SK-N-DZ (cell line): ENCODE measurements at regions not wholly inside any gene's neighbourhood (a gene's known extent, or its start where the extent isn't known, plus 50 kb on each side); places are given as distances from the start of the nearest gene placed in this dataset.

Experiments
- DNase-seq: peaks from one replicate; pipeline ENCODE4 v3.0.0-alpha.2; 2015; ENCODE audit warnings: low spot score

GRCh38 chr17:5819921-5820685 is 235.8 kb upstream of the NLRP1 start:
- no peak for DNase-seq

- no peak for DNase-seq
These were observed 236.6 kb upstream of the NLRP1 start for GRCh38 chr17:5820721-5821456.

- no peak for DNase-seq
These were observed 237.5 kb upstream of the NLRP1 start for GRCh38 chr17:5821803-5822202.

GRCh38 chr17:5822281-5823060 is 238.2 kb upstream of the NLRP1 start:
- no peak for DNase-seq

- no peak for DNase-seq
These were observed 238.9 kb upstream of the NLRP1 start for GRCh38 chr17:5823219-5823618.

GRCh38 chr17:5825717-5826330 is 241.5 kb upstream of the NLRP1 start:
- no peak for DNase-seq

- no peak for DNase-seq
These were observed 242.1 kb upstream of the NLRP1 start for GRCh38 chr17:5826384-5826783.

GRCh38 chr17:5830921-5831320 is 239.3 kb upstream of the WSCD1 start:
- DNase-seq, result no peak

- no peak for DNase-seq
These were observed 237.3 kb upstream of the WSCD1 start for GRCh38 chr17:5832886-5833285.

- no peak for DNase-seq
These were observed 233.1 kb upstream of the WSCD1 start for GRCh38 chr17:5837055-5837491.

- no peak for DNase-seq
These were observed 231.4 kb upstream of the WSCD1 start for GRCh38 chr17:5838661-5839300.

GRCh38 chr17:5840811-5841446 is 229.2 kb upstream of the WSCD1 start:
- no peak for DNase-seq

- no peak for DNase-seq
These were observed 228.3 kb upstream of the WSCD1 start for GRCh38 chr17:5841862-5842261.

GRCh38 chr17:5843366-5844026 is 226.7 kb upstream of the WSCD1 start:
- no peak for DNase-seq

GRCh38 chr17:5846001-5846400 is 224.2 kb upstream of the WSCD1 start:
- no peak for DNase-seq

- no peak for DNase-seq
These were observed 215.2 kb upstream of the WSCD1 start for GRCh38 chr17:5854871-5855554.

GRCh38 chr17:5861246-5861645 is 208.9 kb upstream of the WSCD1 start:
- no peak for DNase-seq

- DNase-seq, result no peak
These were observed 208.3 kb upstream of the WSCD1 start for GRCh38 chr17:5861854-5862253.

- no peak for DNase-seq
These were observed 207.8 kb upstream of the WSCD1 start for GRCh38 chr17:5862395-5862794.
